A549 (cell line): ENCODE measurements at regions not wholly inside any gene's neighbourhood (a gene's known extent, or its start where the extent isn't known, plus 50 kb on each side); places are given as distances from the start of the nearest gene placed in this dataset.
"Not testable (repeated sequence)": the region's sequence is repeated elsewhere in the genome, so short reads cannot be mapped to it uniquely, and the experiment has no call there.

ENCODE experiments used
- ATAC-seq, 2 experiments: fragments of 200-7000 bp in 1 of 2; fragments of >200 bp in 1 of 2; cut with Nextera tagmentation in 1 of 2; cut with Tn5 transposase in 1 of 2; 3 replicates each; pipeline versions ENCODE4 v1.8.0 to v1.9.1; 2018 to 2020; ENCODE audit warnings: mild to moderate bottlenecking in 1 of 2, moderate library complexity in 1 of 2
- CTCF ChIA-PET: fragments of 300-600 bp; sonication (Branson Sonifier 250); formaldehyde crosslinking; extraction: SDS; loops from one replicate; lab custom pipeline; 2021; ENCODE audit warnings: antibody characterized with exemption, inconsistent platforms; lab: Yijun Ruan, JAX
- POLR2A ChIA-PET: fragments of 350-600 bp; formaldehyde crosslinking; extraction: SDS; loops from one replicate; lab custom pipeline; 2021; ENCODE audit warnings: antibody characterized with exemption, inconsistent platforms; lab: Yijun Ruan, JAX
- DNase-seq, 2 experiments: peaks; one replicate each; pipeline versions ENCODE4 v3.0.0 to v3.0.0-alpha.2; 2011 to 2016; ENCODE audit warnings: low read depth in 1 of 2, low spot score in 1 of 2
- FAIRE-seq: peaks from 2 replicates; lab custom pipeline; 2011; peaks lifted over from hg19 to GRCh38; lab: Jason Lieb, UNC
- H3K27ac ChIP-seq, 2 experiments: fragments of >200 bp; sonication (Bioruptor Twin); formaldehyde crosslinking; 3 replicates each; pipeline ENCODE4 v1.5.1; 2016 to 2017
- H3K4me1 ChIP-seq: fragments of >200 bp; sonication (Bioruptor Twin); formaldehyde crosslinking; 3 replicates; pipeline ENCODE4 v1.6.1; 2016
- H3K4me2 ChIP-seq: fragments of >200 bp; sonication (Bioruptor Twin); formaldehyde crosslinking; 3 replicates; pipeline ENCODE4 v1.6.1; 2016
- H3K4me3 ChIP-seq: fragments of >200 bp; sonication (Bioruptor Twin); formaldehyde crosslinking; 3 replicates; pipeline ENCODE4 v1.5.1; 2016
- H3K9me3 ChIP-seq: fragments of >200 bp; sonication (Bioruptor Twin); formaldehyde crosslinking; 3 replicates; pipeline ENCODE4 v1.6.1; 2016
- CBX8 ChIP-seq: fragments of 200-600 bp; sonication (generic); IDR thresholded peaks from 2 replicates; pipeline ENCODE4 v1.6.1; 2016
- CHD2 ChIP-seq: fragments of 150-350 bp; IDR thresholded peaks from 2 replicates; pipeline ENCODE4 v1.6.1; 2014; ENCODE audit warnings: low read length; ENCODE audit not compliant: partially characterized antibody
- ESRRA ChIP-seq: fragments of 150-350 bp; IDR thresholded peaks from 2 replicates; pipeline ENCODE4 v1.6.1; 2014; ENCODE audit warnings: mild to moderate bottlenecking, low read length, borderline replicate concordance
- HDAC2 ChIP-seq: fragments of 200-600 bp; sonication (generic); IDR thresholded peaks from 2 replicates; pipeline ENCODE4 v1.6.1; 2016
- HES2 ChIP-seq: fragments of >200 bp; sonication (Bioruptor Twin); formaldehyde crosslinking; IDR thresholded peaks from 2 replicates; pipeline ENCODE4 v1.6.1; 2016
- MAX ChIP-seq: IDR thresholded peaks from 2 replicates; pipeline ENCODE4 v1.6.1; 2012
- RAD21 ChIP-seq, 2 experiments: fragments of >200 bp in 1 of 2; sonication (Bioruptor Twin) in 1 of 2; formaldehyde crosslinking in 1 of 2; IDR thresholded peaks in 1 of 2; conservative IDR thresholded peaks in 1 of 2; 2 replicates in 1 of 2; 3 replicates in 1 of 2; pipeline ENCODE4 v1.6.1; 2012 to 2018; ENCODE audit warnings: inconsistent platforms in 1 of 2
- RFX5 ChIP-seq: fragments of 450-650 bp; IDR thresholded peaks from 2 replicates; pipeline ENCODE4 v1.7.1; 2014; ENCODE audit warnings: antibody characterized with exemption, mild to moderate bottlenecking, moderate library complexity
- SREBF2 ChIP-seq: fragments of 450-650 bp; IDR thresholded peaks from 2 replicates; pipeline ENCODE4 v1.6.1; 2014; ENCODE audit warnings: mild to moderate bottlenecking, moderate library complexity
- WGBS: methylation state at CpG from one replicate; pipeline ENCODE4 v1.1.6; 2017; ENCODE audit errors: missing lambda C conversion rate; 5-methylcytosine and 5-hydroxymethylcytosine counted together
- TF ChIP-seq, protein P1 (sequence below): fragments of 150-350 bp; IDR thresholded peaks from 2 replicates; pipeline ENCODE4 v1.6.1; 2014; ENCODE audit warnings: low read depth, mild to moderate bottlenecking, low read length

DNA sequence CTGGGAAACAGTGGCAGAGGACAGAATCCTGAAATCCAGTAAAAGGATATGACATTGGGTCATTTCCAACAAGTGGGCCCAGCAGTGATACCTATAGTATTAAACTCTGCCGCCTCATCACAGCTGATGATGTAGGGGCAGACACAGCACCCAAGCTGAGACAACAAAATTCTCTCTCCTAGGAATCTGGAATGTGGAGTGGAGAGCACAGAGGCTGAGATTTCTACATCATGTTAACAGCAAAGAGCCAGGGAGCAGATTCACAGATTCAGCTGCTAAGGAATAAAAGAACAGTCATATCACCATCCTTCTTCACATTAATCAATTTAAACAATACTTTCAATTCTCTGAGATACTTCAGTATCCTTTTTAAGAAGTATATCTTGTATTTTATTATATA, 61.9 kb downstream of the CRP start:
- Histone ChIP-seq H3K4me3 (no peak overlapping the region), H3K4me2 (no peak overlapping the region), H3K9me3 (no peaks in the 10 kb centered on the region), H3K4me1 (no peaks in the 10 kb centered on the region), H3K27ac (no peak overlapping the region)
- CTCF ChIA-PET = interaction anchor here (1.1 to 1.4 kb wide), 2 partner anchors 10 to 36 kb away, joined by 3 to 5 read pairs; no protein-coding TSS in a partner anchor
- ATAC-seq = no peak
- POLR2A ChIA-PET = no interaction called here
- FAIRE-seq = no peak
- no peak for TF ChIP-seq RFX5
- TF ChIP-seq HDAC2 = no peak
- no peak for TF ChIP-seq SREBF2
- WGBS = 92% methylated on average over 1 of the region's 1 CpG
- no peak for DNase-seq

GRCh38 chr1:159653201-159653600, 61.2 kb downstream of the CRP start:
- POLR2A ChIA-PET = no interaction called here
- Histone ChIP-seq H3K4me3 (no peak overlapping the region), H3K4me1 (no peaks in the 10 kb centered on the region), H3K9me3 (no peaks in the 10 kb centered on the region), H3K27ac (no peak overlapping the region), H3K4me2 (no peak overlapping the region)
- ATAC-seq (no peak), DNase-seq (no peak), FAIRE-seq (no peak)
- TF ChIP-seq RAD21 (conservative IDR thresholded peaks at IDR 0.05 in 1 of 2, IDR thresholded peaks at IDR 0.05 in 1 of 2) = no peak
- TF ChIP-seq, protein P1, sequence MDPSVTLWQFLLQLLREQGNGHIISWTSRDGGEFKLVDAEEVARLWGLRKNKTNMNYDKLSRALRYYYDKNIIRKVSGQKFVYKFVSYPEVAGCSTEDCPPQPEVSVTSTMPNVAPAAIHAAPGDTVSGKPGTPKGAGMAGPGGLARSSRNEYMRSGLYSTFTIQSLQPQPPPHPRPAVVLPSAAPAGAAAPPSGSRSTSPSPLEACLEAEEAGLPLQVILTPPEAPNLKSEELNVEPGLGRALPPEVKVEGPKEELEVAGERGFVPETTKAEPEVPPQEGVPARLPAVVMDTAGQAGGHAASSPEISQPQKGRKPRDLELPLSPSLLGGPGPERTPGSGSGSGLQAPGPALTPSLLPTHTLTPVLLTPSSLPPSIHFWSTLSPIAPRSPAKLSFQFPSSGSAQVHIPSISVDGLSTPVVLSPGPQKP = no peak
- no peak for TF ChIP-seq HES2
- TF ChIP-seq CHD2 = no peak
- TF ChIP-seq MAX = no peak
- no peak for TF ChIP-seq CBX8
- TF ChIP-seq ESRRA = no peak
- CTCF ChIA-PET = interaction anchor here (1.4 kb wide), 1 partner anchor 11 kb away, joined by 5 read pairs; no protein-coding TSS in a partner anchor

DNA sequence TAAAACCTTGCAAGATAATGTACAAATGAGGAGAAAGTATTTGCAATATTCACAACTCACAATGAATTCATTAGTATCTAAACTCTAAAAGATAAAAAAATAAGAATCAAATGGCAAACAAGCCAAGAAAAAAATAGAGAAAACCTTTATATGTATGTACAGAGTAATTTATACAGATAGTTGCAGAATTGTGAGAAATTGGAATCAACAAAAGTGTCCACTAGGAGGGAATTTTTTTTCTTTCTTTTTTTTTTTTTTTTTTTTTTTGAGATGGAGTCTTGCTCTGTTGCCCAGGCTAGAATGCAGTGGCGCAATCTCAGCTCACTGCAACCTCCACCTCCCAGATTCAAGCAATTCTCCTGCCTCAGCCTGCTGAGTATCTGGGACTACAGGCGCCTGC, 56.9 kb downstream of the CRP start:
- FAIRE-seq, H3K4me2 ChIP-seq, CTCF ChIA-PET, POLR2A ChIA-PET, H3K9me3 ChIP-seq, H3K4me3 ChIP-seq, H3K4me1 ChIP-seq, ATAC-seq, DNase-seq, H3K27ac ChIP-seq: not testable (repeated sequence)
- 73% methylated on average over 2 of the region's 2 CpGs for WGBS
